ENCODE measurements at regions not wholly inside any gene's neighbourhood (a gene's known extent, or its start where the extent isn't known, plus 50 kb on each side); places are given as distances from the start of the nearest gene placed in this dataset.

GRCh38 chr6:4460586-4461475 lies 315.4 kb upstream of the CDYL start:
- TF ChIP-seq POLR2AphosphoS5 (IDR thresholded peaks at IDR 0.05; ENCODE audit: borderline replicate concordance, low read depth, low read length), result no peak
- TF ChIP-seq EZH2 (IDR thresholded peaks at IDR 0.05), result no peak
- TF ChIP-seq FOXP2 (optimal IDR thresholded peaks at IDR 0.05; ENCODE audit: control extremely low read depth, extremely low read length, insufficient read depth), result no peak

Measured in SK-N-MC (cell line).